Aorta (tissue), 5 donors: ENCODE measurements at regions not wholly inside any gene's neighbourhood (a gene's known extent, or its start where the extent isn't known, plus 50 kb on each side); places are given as distances from the start of the nearest gene placed in this dataset.

Experiments used
- ATAC-seq: fragments of 200-7000 bp; cut with Tn5 transposase; one replicate; pipeline ENCODE4 v1.9.1; 2022; ENCODE audit warnings: moderate library complexity; ENCODE audit not compliant: low FRiP score
- DNase-seq, 2 donors: peaks; one replicate each; pipeline ENCODE4 v3.0.0-alpha.2; 2020
- H3K27ac ChIP-seq, 2 donors: one replicate each; pipeline ENCODE4 v1.5.1; 2013; ENCODE audit warnings: low read length in 2 of 2, mild to moderate bottlenecking in 2 of 2, moderate library complexity in 2 of 2, control low read depth in 1 of 2, inconsistent platforms in 1 of 2, low read depth in 1 of 2
- H3K27me3 ChIP-seq, 2 donors: one replicate each; pipeline ENCODE4 v1.6.1; 2013; ENCODE audit warnings: control low read depth in 1 of 2, low read length in 1 of 2, mild to moderate bottlenecking in 1 of 2, moderate library complexity in 1 of 2; ENCODE audit not compliant: insufficient read depth in 2 of 2, control insufficient read depth in 1 of 2
- H3K36me3 ChIP-seq, 2 donors: one replicate each; pipeline ENCODE4 v1.6.1; 2013; ENCODE audit warnings: control low read depth in 1 of 2, low read length in 1 of 2, mild to moderate bottlenecking in 1 of 2; ENCODE audit not compliant: insufficient read depth in 2 of 2, control insufficient read depth in 1 of 2
- H3K4me1 ChIP-seq, 2 donors: one replicate each; pipeline ENCODE4 v1.6.1; 2013; ENCODE audit warnings: low read length in 2 of 2, control low read depth in 1 of 2, mild to moderate bottlenecking in 1 of 2, moderate library complexity in 1 of 2; ENCODE audit not compliant: insufficient read depth in 2 of 2, control insufficient read depth in 1 of 2
- H3K4me3 ChIP-seq, 2 donors: one replicate each; pipeline ENCODE4 v1.5.1; 2013; ENCODE audit warnings: low read length in 2 of 2, control low read depth in 1 of 2, mild to moderate bottlenecking in 1 of 2
- H3K9me3 ChIP-seq: one replicate; pipeline ENCODE4 v1.6.1; 2013; ENCODE audit warnings: mild to moderate bottlenecking, low read length; ENCODE audit not compliant: control insufficient read depth
- WGBS, 2 donors: extraction: QIAGEN DNeasy Blood & Tissue Kit; methylation state at CpG; one replicate each; pipeline ENCODE4 v1.1.7; 2013; 5-methylcytosine and 5-hydroxymethylcytosine counted together
- intact Hi-C, 2 donors: fragments of 100-400 bp; cut with DNase I; formaldehyde crosslinking; loops; one replicate each; pipeline versions ENCODE4 v1.14.2 to v1.15.0; 2022
- donor health status: healthy with polysubstance abuse.
- donor health status: Bipolar disorder and iron deficiency.
- donor health status: DM: no; HTN: no; CAD: no.
- donor health status: DM: no; HTN: no; CAD: no.
- donor health status: DM: yes; HTN: yes; CAD: no.

- ATAC-seq, result no peak
- intact Hi-C loops, result no loop called here
Measured at GRCh38 chr5:8060235-8060952, 191.4 kb downstream of the MTRR start.

GRCh38 chr5:8060953-8061429, 192.0 kb downstream of the MTRR start:
- intact Hi-C loops, result no loop called here
- no peak for DNase-seq
- no peaks in the 10 kb centered on the region for H3K27me3 ChIP-seq
- H3K27ac ChIP-seq, result no peak overlapping the region
- 38 to 46% methylated on average over 7 of the region's 7 CpGs for WGBS, 2 donors
- H3K4me3 ChIP-seq, result no peak overlapping the region
- ATAC-seq, result no peak
- H3K4me1 ChIP-seq, result no peaks in the 10 kb centered on the region
- H3K36me3 ChIP-seq, result no peaks in the 10 kb centered on the region
- no peaks in the 10 kb centered on the region for H3K9me3 ChIP-seq

More at GRCh38 chr5:8060235-8060952, 191.4 kb downstream of the MTRR start:
- WGBS, 2 donors, result 72 to 78% methylated on average over 11 of the region's 11 CpGs
- no peak overlapping the region for H3K4me3 ChIP-seq
- no peaks in the 10 kb centered on the region for H3K4me1 ChIP-seq
- DNase-seq, result no peak
- H3K36me3 ChIP-seq, result no peaks in the 10 kb centered on the region
- H3K27me3 ChIP-seq, result no peaks in the 10 kb centered on the region
- no peaks in the 10 kb centered on the region for H3K9me3 ChIP-seq
- no peak overlapping the region for H3K27ac ChIP-seq

- no peak for ATAC-seq
- Histone ChIP-seq H3K9me3 (peaks cover 2% of the 10 kb centered on the region), H3K27me3 (no peaks in the 10 kb centered on the region), H3K4me3 (no peak overlapping the region), H3K36me3 (no peaks in the 10 kb centered on the region), H3K27ac (no peak overlapping the region), H3K4me1 (no peaks in the 10 kb centered on the region)
- WGBS, 2 donors, result 94 to 95% methylated on average over 5 of the region's 5 CpGs
- no peak for DNase-seq
- intact Hi-C loops, result no loop called here
Measured at GRCh38 chr5:8062521-8062920, 193.6 kb downstream of the MTRR start.

- Histone ChIP-seq H3K4me1 (no peaks in the 10 kb centered on the region), H3K9me3 (peaks cover 2% of the 10 kb centered on the region), H3K27ac (no peak overlapping the region), H3K36me3 (no peaks in the 10 kb centered on the region), H3K4me3 (no peak overlapping the region), H3K27me3 (no peaks in the 10 kb centered on the region)
- WGBS, 2 donors, result 68 to 84% methylated on average over 1 of the region's 1 CpG
- DNase-seq (no peak), ATAC-seq (no peak)
- intact Hi-C loops, result no loop called here
Measured at GRCh38 chr5:8068078-8068477, 199.1 kb downstream of the MTRR start.

- 20 to 37% methylated on average over 3 of the region's 3 CpGs for WGBS, 2 donors
- intact Hi-C loops, result no loop called here
- no peak for ATAC-seq
- no peak for DNase-seq
- H3K27ac ChIP-seq, result no peak overlapping the region
- H3K27me3 ChIP-seq, result no peaks in the 10 kb centered on the region
- peaks cover 2% of the 10 kb centered on the region for H3K9me3 ChIP-seq
- H3K36me3 ChIP-seq, result no peaks in the 10 kb centered on the region
- no peak overlapping the region for H3K4me3 ChIP-seq
- no peaks in the 10 kb centered on the region for H3K4me1 ChIP-seq
Measured at GRCh38 chr5:8070138-8070537, 201.2 kb downstream of the MTRR start.

GRCh38 chr5:8079056-8079455, 210.1 kb downstream of the MTRR start:
- H3K36me3 ChIP-seq, result no peaks in the 10 kb centered on the region
- 68 to 72% methylated on average over 4 of the region's 4 CpGs for WGBS, 2 donors
- H3K4me1 ChIP-seq, result no peaks in the 10 kb centered on the region
- no peak overlapping the region for H3K4me3 ChIP-seq
- DNase-seq (no peak), ATAC-seq (no peak)
- intact Hi-C loops, result no loop called here
- no peaks in the 10 kb centered on the region for H3K27me3 ChIP-seq
- no peaks in the 10 kb centered on the region for H3K9me3 ChIP-seq
- H3K27ac ChIP-seq, result no peak overlapping the region

- Histone ChIP-seq H3K4me3 (no peak overlapping the region), H3K36me3 (no peaks in the 10 kb centered on the region), H3K4me1 (no peaks in the 10 kb centered on the region), H3K27ac (no peak overlapping the region), H3K27me3 (no peaks in the 10 kb centered on the region), H3K9me3 (no peaks in the 10 kb centered on the region)
- ATAC-seq, result no peak
- no peak for DNase-seq
- WGBS, 2 donors, result 70 to 71% methylated on average over 5 of the region's 5 CpGs
- intact Hi-C loops, result no loop called here
Measured at GRCh38 chr5:8081179-8081578, 212.2 kb downstream of the MTRR start.

- 86 to 95% methylated on average over 2 of the region's 2 CpGs for WGBS, 2 donors
- Histone ChIP-seq H3K36me3 (no peaks in the 10 kb centered on the region), H3K27me3 (no peaks in the 10 kb centered on the region), H3K4me3 (no peak overlapping the region), H3K9me3 (no peaks in the 10 kb centered on the region), H3K4me1 (no peaks in the 10 kb centered on the region), H3K27ac (no peak overlapping the region)
- intact Hi-C loops, result no loop called here
- ATAC-seq (no peak), DNase-seq (no peak)
Measured at GRCh38 chr5:8093669-8094068, 224.7 kb downstream of the MTRR start.

GRCh38 chr5:8094304-8094703, 225.4 kb downstream of the MTRR start:
- no peaks in the 10 kb centered on the region for H3K36me3 ChIP-seq
- no peak for ATAC-seq
- DNase-seq, result no peak
- H3K4me1 ChIP-seq, result no peaks in the 10 kb centered on the region
- no peaks in the 10 kb centered on the region for H3K27me3 ChIP-seq
- 74 to 81% methylated on average over 3 of the region's 3 CpGs for WGBS, 2 donors
- intact Hi-C loops, result no loop called here
- no peak overlapping the region for H3K4me3 ChIP-seq
- no peak overlapping the region for H3K27ac ChIP-seq
- H3K9me3 ChIP-seq, result no peaks in the 10 kb centered on the region
